SU-DHL-6 (cell line): ENCODE measurements at regions not wholly inside any gene's neighbourhood (a gene's known extent, or its start where the extent isn't known, plus 50 kb on each side); places are given as distances from the start of the nearest gene placed in this dataset.
"Not testable (repeated sequence)": the region's sequence is repeated elsewhere in the genome, so short reads cannot be mapped to it uniquely, and the experiment has no call there.

Experiments used
- CTCF ChIP-seq: fragments of 200-600 bp; sonication (generic); IDR thresholded peaks from one replicate; pipeline ENCODE4 v1.5.1; 2017; ENCODE audit warnings: antibody characterized with exemption, mild to moderate bottlenecking, low read length, moderate library complexity; ENCODE audit not compliant: insufficient read depth, poor library complexity, severe bottlenecking
- EZH2phosphoT487 ChIP-seq: fragments of 200-600 bp; sonication (generic), shearing (Covaris generic); conservative IDR thresholded peaks from 2 replicates; pipeline ENCODE4 v1.6.1; 2018; ENCODE audit warnings: mild to moderate bottlenecking, antibody characterized with exemption, low read length, moderate library complexity, mixed read lengths

- not testable (repeated sequence) for TF ChIP-seq CTCF, EZH2phosphoT487
Observed at GRCh38 chr2:49298693-49299092, 144.4 kb upstream of the FSHR start.
